ENCODE measurements at regions not wholly inside any gene's neighbourhood (a gene's known extent, or its start where the extent isn't known, plus 50 kb on each side); places are given as distances from the start of the nearest gene placed in this dataset.

- Histone ChIP-seq H3K27ac (ENCODE audit: insufficient read depth, low read length, poor library complexity, severe bottlenecking) (no peak overlapping the region), H3K36me3 (ENCODE audit: control insufficient read depth, insufficient read depth, low read length) (no peaks in the 10 kb centered on the region), H3K4me1 (ENCODE audit: control insufficient read depth, insufficient read depth, low read length, poor library complexity, severe bottlenecking) (peaks cover 1% of the 10 kb centered on the region), H3K27me3 (replicated peaks; ENCODE audit: control insufficient read depth, insufficient read depth, low read length, poor library complexity, severe bottlenecking) (no peaks in the 10 kb centered on the region), H3K9me3 (ENCODE audit: control insufficient read depth, low read length) (no peaks in the 10 kb centered on the region), H3K4me3 (ENCODE audit: insufficient read depth, low read depth, low read length, poor library complexity, severe bottlenecking) (no peak overlapping the region)
- no peak for DNase-seq
Observed at GRCh38 chr12:125528281-125528680, 463.0 kb downstream of the AACS start.

GRCh38 chr12:125530201-125530600 lies 465.0 kb downstream of the AACS start:
- Histone ChIP-seq H3K9me3 (ENCODE audit: control insufficient read depth, low read length) (no peaks in the 10 kb centered on the region), H3K4me1 (ENCODE audit: control insufficient read depth, insufficient read depth, low read length, poor library complexity, severe bottlenecking) (peaks cover 3% of the 10 kb centered on the region), H3K27ac (ENCODE audit: insufficient read depth, low read length, poor library complexity, severe bottlenecking) (no peak overlapping the region), H3K36me3 (ENCODE audit: control insufficient read depth, insufficient read depth, low read length) (no peaks in the 10 kb centered on the region), H3K4me3 (ENCODE audit: insufficient read depth, low read depth, low read length, poor library complexity, severe bottlenecking) (no peak overlapping the region), H3K27me3 (replicated peaks; ENCODE audit: control insufficient read depth, insufficient read depth, low read length, poor library complexity, severe bottlenecking) (peaks cover 3% of the 10 kb centered on the region)
- no peak for DNase-seq

- no peaks in the 10 kb centered on the region for H3K9me3 ChIP-seq (ENCODE audit: control insufficient read depth, low read length)
- H3K4me1 ChIP-seq (ENCODE audit: control insufficient read depth, insufficient read depth, low read length, poor library complexity, severe bottlenecking): peaks cover 3% of the 10 kb centered on the region
- no peak overlapping the region for H3K27ac ChIP-seq (ENCODE audit: insufficient read depth, low read length, poor library complexity, severe bottlenecking)
- no peak overlapping the region for H3K4me3 ChIP-seq (ENCODE audit: insufficient read depth, low read depth, low read length, poor library complexity, severe bottlenecking)
- no peaks in the 10 kb centered on the region for H3K36me3 ChIP-seq (ENCODE audit: control insufficient read depth, insufficient read depth, low read length)
- peaks cover 3% of the 10 kb centered on the region for H3K27me3 ChIP-seq (replicated peaks; ENCODE audit: control insufficient read depth, insufficient read depth, low read length, poor library complexity, severe bottlenecking)
- no peak for DNase-seq
Observed at GRCh38 chr12:125530876-125531275, 465.6 kb downstream of the AACS start.

- no peak overlapping the region for H3K4me3 ChIP-seq (ENCODE audit: insufficient read depth, low read depth, low read length, poor library complexity, severe bottlenecking)
- no peaks in the 10 kb centered on the region for H3K9me3 ChIP-seq (ENCODE audit: control insufficient read depth, low read length)
- H3K36me3 ChIP-seq (ENCODE audit: control insufficient read depth, insufficient read depth, low read length): no peaks in the 10 kb centered on the region
- peaks cover 3% of the 10 kb centered on the region for H3K27me3 ChIP-seq (replicated peaks; ENCODE audit: control insufficient read depth, insufficient read depth, low read length, poor library complexity, severe bottlenecking)
- DNase-seq: no peak
- peaks cover 3% of the 10 kb centered on the region for H3K4me1 ChIP-seq (ENCODE audit: control insufficient read depth, insufficient read depth, low read length, poor library complexity, severe bottlenecking)
- no peak overlapping the region for H3K27ac ChIP-seq (ENCODE audit: insufficient read depth, low read length, poor library complexity, severe bottlenecking)
Observed at GRCh38 chr12:125531574-125531973, 466.3 kb downstream of the AACS start.

GRCh38 chr12:125533434-125534029 lies 468.3 kb downstream of the AACS start:
- H3K9me3 ChIP-seq (ENCODE audit: control insufficient read depth, low read length): no peaks in the 10 kb centered on the region
- no peaks in the 10 kb centered on the region for H3K36me3 ChIP-seq (ENCODE audit: control insufficient read depth, insufficient read depth, low read length)
- H3K27me3 ChIP-seq (replicated peaks; ENCODE audit: control insufficient read depth, insufficient read depth, low read length, poor library complexity, severe bottlenecking): peaks cover 3% of the 10 kb centered on the region
- H3K4me1 ChIP-seq (ENCODE audit: control insufficient read depth, insufficient read depth, low read length, poor library complexity, severe bottlenecking): peaks cover 3% of the 10 kb centered on the region
- no peak for DNase-seq
- H3K4me3 ChIP-seq (ENCODE audit: insufficient read depth, low read depth, low read length, poor library complexity, severe bottlenecking): no peak overlapping the region
- no peak overlapping the region for H3K27ac ChIP-seq (ENCODE audit: insufficient read depth, low read length, poor library complexity, severe bottlenecking)

- no peak overlapping the region for H3K27ac ChIP-seq (ENCODE audit: insufficient read depth, low read length, poor library complexity, severe bottlenecking)
- H3K9me3 ChIP-seq (ENCODE audit: control insufficient read depth, low read length): no peaks in the 10 kb centered on the region
- H3K4me1 ChIP-seq (ENCODE audit: control insufficient read depth, insufficient read depth, low read length, poor library complexity, severe bottlenecking): no peaks in the 10 kb centered on the region
- no peaks in the 10 kb centered on the region for H3K36me3 ChIP-seq (ENCODE audit: control insufficient read depth, insufficient read depth, low read length)
- no peak overlapping the region for H3K4me3 ChIP-seq (ENCODE audit: insufficient read depth, low read depth, low read length, poor library complexity, severe bottlenecking)
- H3K27me3 ChIP-seq (replicated peaks; ENCODE audit: control insufficient read depth, insufficient read depth, low read length, poor library complexity, severe bottlenecking): peaks cover under 1% of the 10 kb centered on the region
- DNase-seq: no peak
Observed at GRCh38 chr12:125538401-125539199, 473.4 kb downstream of the AACS start.

GRCh38 chr12:125540580-125541204 lies 475.5 kb downstream of the AACS start:
- no peaks in the 10 kb centered on the region for H3K27me3 ChIP-seq (replicated peaks; ENCODE audit: control insufficient read depth, insufficient read depth, low read length, poor library complexity, severe bottlenecking)
- H3K27ac ChIP-seq (ENCODE audit: insufficient read depth, low read length, poor library complexity, severe bottlenecking): no peak overlapping the region
- no peak overlapping the region for H3K4me3 ChIP-seq (ENCODE audit: insufficient read depth, low read depth, low read length, poor library complexity, severe bottlenecking)
- DNase-seq: no peak
- H3K36me3 ChIP-seq (ENCODE audit: control insufficient read depth, insufficient read depth, low read length): no peaks in the 10 kb centered on the region
- H3K9me3 ChIP-seq (ENCODE audit: control insufficient read depth, low read length): no peaks in the 10 kb centered on the region
- no peaks in the 10 kb centered on the region for H3K4me1 ChIP-seq (ENCODE audit: control insufficient read depth, insufficient read depth, low read length, poor library complexity, severe bottlenecking)

- H3K9me3 ChIP-seq (ENCODE audit: control insufficient read depth, low read length): no peaks in the 10 kb centered on the region
- no peaks in the 10 kb centered on the region for H3K4me1 ChIP-seq (ENCODE audit: control insufficient read depth, insufficient read depth, low read length, poor library complexity, severe bottlenecking)
- H3K27me3 ChIP-seq (replicated peaks; ENCODE audit: control insufficient read depth, insufficient read depth, low read length, poor library complexity, severe bottlenecking): no peaks in the 10 kb centered on the region
- no peak overlapping the region for H3K27ac ChIP-seq (ENCODE audit: insufficient read depth, low read length, poor library complexity, severe bottlenecking)
- DNase-seq: no peak
- H3K4me3 ChIP-seq (ENCODE audit: insufficient read depth, low read depth, low read length, poor library complexity, severe bottlenecking): no peak overlapping the region
- H3K36me3 ChIP-seq (ENCODE audit: control insufficient read depth, insufficient read depth, low read length): no peaks in the 10 kb centered on the region
Observed at GRCh38 chr12:125544960-125545359, 479.7 kb downstream of the AACS start.

GRCh38 chr12:125549171-125549570 lies 483.9 kb downstream of the AACS start:
- no peaks in the 10 kb centered on the region for H3K36me3 ChIP-seq (ENCODE audit: control insufficient read depth, insufficient read depth, low read length)
- H3K27me3 ChIP-seq (replicated peaks; ENCODE audit: control insufficient read depth, insufficient read depth, low read length, poor library complexity, severe bottlenecking): no peaks in the 10 kb centered on the region
- no peak for DNase-seq
- H3K4me1 ChIP-seq (ENCODE audit: control insufficient read depth, insufficient read depth, low read length, poor library complexity, severe bottlenecking): no peaks in the 10 kb centered on the region
- no peak overlapping the region for H3K4me3 ChIP-seq (ENCODE audit: insufficient read depth, low read depth, low read length, poor library complexity, severe bottlenecking)
- H3K9me3 ChIP-seq (ENCODE audit: control insufficient read depth, low read length): no peaks in the 10 kb centered on the region
- H3K27ac ChIP-seq (ENCODE audit: insufficient read depth, low read length, poor library complexity, severe bottlenecking): no peak overlapping the region

GRCh38 chr12:125549836-125550235 lies 484.6 kb downstream of the AACS start:
- Histone ChIP-seq H3K27ac (ENCODE audit: insufficient read depth, low read length, poor library complexity, severe bottlenecking) (no peak overlapping the region), H3K36me3 (ENCODE audit: control insufficient read depth, insufficient read depth, low read length) (no peaks in the 10 kb centered on the region), H3K4me1 (ENCODE audit: control insufficient read depth, insufficient read depth, low read length, poor library complexity, severe bottlenecking) (no peaks in the 10 kb centered on the region), H3K9me3 (ENCODE audit: control insufficient read depth, low read length) (no peaks in the 10 kb centered on the region), H3K4me3 (ENCODE audit: insufficient read depth, low read depth, low read length, poor library complexity, severe bottlenecking) (no peak overlapping the region), H3K27me3 (replicated peaks; ENCODE audit: control insufficient read depth, insufficient read depth, low read length, poor library complexity, severe bottlenecking) (no peaks in the 10 kb centered on the region)
- no peak for DNase-seq

Data from effector memory CD4-positive, alpha-beta T cell (primary cell).